Keratinocyte (primary cell): ENCODE measurements at regions not wholly inside any gene's neighbourhood (a gene's known extent, or its start where the extent isn't known, plus 50 kb on each side); places are given as distances from the start of the nearest gene placed in this dataset.

Experiments used
- CTCF ChIP-seq, 3 experiments: IDR thresholded peaks in 1 of 3; conservative IDR thresholded peaks in 1 of 3; optimal IDR thresholded peaks in 1 of 3; 2 replicates in 2 of 3; 3 replicates in 1 of 3; pipeline versions ENCODE3 to v1.5.1; 2011; ENCODE audit warnings: low read length in 3 of 3, mild to moderate bottlenecking in 3 of 3, moderate library complexity in 2 of 3, control low read depth in 1 of 3, inconsistent platforms in 1 of 3; ENCODE audit not compliant: insufficient read depth in 2 of 3; ENCODE audit errors: extremely low read depth in 1 of 3
- EZH2 ChIP-seq: IDR thresholded peaks from one replicate; pipeline ENCODE4 v1.6.1; 2012; ENCODE audit warnings: inconsistent platforms, mild to moderate bottlenecking, low read length, moderate library complexity

- TF ChIP-seq CTCF (optimal IDR thresholded peaks at IDR 0.05 in 1 of 3, IDR thresholded peaks at IDR 0.05 in 1 of 3, conservative IDR thresholded peaks at IDR 0.05 in 1 of 3; ENCODE audit: extremely low read depth in 1 of 3, insufficient read depth in 2 of 3, low read length in 3 of 3) (no peak), EZH2 (no peak)
These were observed 199.0 kb upstream of the NECTIN1 start for GRCh38 chr11:119928047-119928446.
